Epithelial cell of proximal tubule (primary cell): ENCODE measurements at regions not wholly inside any gene's neighbourhood (a gene's known extent, or its start where the extent isn't known, plus 50 kb on each side); places are given as distances from the start of the nearest gene placed in this dataset.
A peak's percentile ranks its signal among the peaks of the same experiment; 100 is the strongest.
"Not testable (repeated sequence)": the region's sequence is repeated elsewhere in the genome, so short reads cannot be mapped to it uniquely, and the experiment has no call there.

Experiments used
- DNase-seq: peaks from one replicate; pipeline ENCODE4 v3.0.0-alpha.2; 2011; ENCODE audit warnings: low read depth
- H3K4me3 ChIP-seq: 2 replicates; pipeline ENCODE4 v1.5.1; 2011; ENCODE audit warnings: low read depth, mild to moderate bottlenecking, low read length
- CTCF ChIP-seq: conservative IDR thresholded peaks from 2 replicates; pipeline ENCODE4 v1.5.1; 2012; ENCODE audit warnings: low read depth, mild to moderate bottlenecking, low read length

- no peak for DNase-seq
- peak; percentile 86 for TF ChIP-seq CTCF
Observed at GRCh38 chr14:99995700-99996356, 69.4 kb upstream of the EVL start.

GRCh38 chr14:99996951-99997571, 68.2 kb upstream of the EVL start:
- no peak for TF ChIP-seq CTCF
- no peak for DNase-seq
- no peak overlapping the region for H3K4me3 ChIP-seq

More at GRCh38 chr14:99995700-99996356, 69.4 kb upstream of the EVL start:
- no peak overlapping the region for H3K4me3 ChIP-seq

- not testable (repeated sequence) for H3K4me3 ChIP-seq, DNase-seq
Observed at GRCh38 chr14:100000398-100000797, 64.8 kb upstream of the EVL start.

- H3K4me3 ChIP-seq: no peak overlapping the region
- DNase-seq: no peak
- TF ChIP-seq CTCF: no peak
Observed at GRCh38 chr14:100004392-100004791, 60.8 kb upstream of the EVL start.

- H3K4me3 ChIP-seq: no peak overlapping the region
- no peak for DNase-seq
- TF ChIP-seq CTCF: no peak
Observed at GRCh38 chr14:100007254-100007653, 58.0 kb upstream of the EVL start.

GRCh38 chr14:100009802-100010201, 55.4 kb upstream of the EVL start:
- DNase-seq, H3K4me3 ChIP-seq: not testable (repeated sequence)

- DNase-seq: no peak
- TF ChIP-seq CTCF: no peak
- H3K4me3 ChIP-seq: no peak overlapping the region
Observed at GRCh38 chr14:100010679-100011078, 54.5 kb upstream of the EVL start.

- no peak for TF ChIP-seq CTCF
- DNase-seq: no peak
- no peak overlapping the region for H3K4me3 ChIP-seq
Observed at GRCh38 chr14:100011628-100012325, 53.4 kb upstream of the EVL start.
